MM.1S (cell line): ENCODE measurements at regions not wholly inside any gene's neighbourhood (a gene's known extent, or its start where the extent isn't known, plus 50 kb on each side); places are given as distances from the start of the nearest gene placed in this dataset.

ENCODE experiments used
- CTCF ChIP-seq: fragments of 300-600 bp; sonication (generic); IDR thresholded peaks from 2 replicates; pipeline ENCODE4 v1.5.1; 2016; ENCODE audit warnings: antibody characterized with exemption, low read length, mixed read lengths
- EZH2 ChIP-seq: fragments of 300-600 bp; sonication (generic); optimal IDR thresholded peaks from 2 replicates; pipeline ENCODE3; 2017; ENCODE audit warnings: low read depth, mild to moderate bottlenecking, antibody characterized with exemption, low read length, mixed read lengths

GRCh38 chr10:44801383-44802327, 109.5 kb upstream of the TMEM72 start:
- no peak for TF ChIP-seq CTCF
- TF ChIP-seq EZH2, result no peak
